AG04449 (cell line): ENCODE measurements at regions not wholly inside any gene's neighbourhood (a gene's known extent, or its start where the extent isn't known, plus 50 kb on each side); places are given as distances from the start of the nearest gene placed in this dataset.

Experiments used
- CTCF ChIA-PET: fragments of 350-600 bp; formaldehyde crosslinking; extraction: SDS; loops from one replicate; lab custom pipeline; 2021; ENCODE audit warnings: antibody characterized with exemption; lab: Yijun Ruan, JAX
- POLR2A ChIA-PET: fragments of 400-600, 350-600 bp; formaldehyde crosslinking; extraction: SDS; loops from one replicate; lab custom pipeline; 2020; ENCODE audit warnings: antibody characterized with exemption, inconsistent platforms; lab: Yijun Ruan, JAX
- DNase-seq: peaks from one replicate; pipeline ENCODE4 v3.0.0-alpha.2; 2010; ENCODE audit warnings: low read depth, low spot score
- H3K4me3 ChIP-seq: 2 replicates; pipeline ENCODE4 v1.5.1; 2011; ENCODE audit warnings: low read depth, mild to moderate bottlenecking, control low read depth, low read length
- TF ChIP-seq, protein P1 (sequence below): IDR thresholded peaks from one replicate; pipeline ENCODE4 v1.5.1; 2011; ENCODE audit warnings: mild to moderate bottlenecking, moderate library complexity, low read length, control low read depth, inconsistent platforms; ENCODE audit not compliant: insufficient read depth; ENCODE audit errors: missing control alignments

DNA sequence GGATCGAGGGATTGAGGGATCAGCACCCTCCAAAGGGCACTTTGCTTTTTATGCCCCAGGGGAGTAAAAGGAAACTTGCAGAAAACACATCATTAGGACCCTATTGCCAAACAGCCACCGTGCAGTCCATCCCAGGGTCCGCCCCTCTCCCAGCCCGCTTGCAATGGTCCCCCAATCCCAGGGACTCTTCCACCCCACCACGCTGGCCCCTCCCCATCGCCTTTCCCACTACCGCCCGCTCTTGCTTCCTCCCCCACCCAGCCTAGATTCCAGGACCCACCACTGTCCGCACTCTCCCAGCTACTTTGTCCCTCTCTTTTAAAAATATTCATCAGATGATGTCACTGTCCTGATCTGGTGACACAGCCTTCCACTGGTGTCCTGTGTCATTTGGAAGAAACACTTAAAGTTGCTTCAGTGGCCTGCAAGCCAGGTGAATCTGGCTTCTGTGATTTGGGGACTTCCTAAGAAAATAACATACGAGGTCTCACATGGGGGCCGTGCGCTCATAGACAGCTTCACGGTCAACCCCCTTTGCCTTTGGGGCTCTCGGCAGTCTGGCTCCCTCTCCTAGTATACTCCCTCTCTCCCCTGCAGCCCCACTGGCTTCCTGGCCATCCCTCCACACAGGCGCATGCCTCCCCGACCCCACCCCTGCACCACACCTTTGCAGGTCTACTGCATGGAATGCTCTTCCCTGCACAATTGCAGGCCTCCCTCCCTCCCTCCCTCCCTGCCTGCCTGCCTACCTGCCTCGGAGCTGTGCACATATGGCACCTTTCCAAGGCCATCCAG, 127.9 kb downstream of the RBFOX3 start:
- TF ChIP-seq, protein P1, sequence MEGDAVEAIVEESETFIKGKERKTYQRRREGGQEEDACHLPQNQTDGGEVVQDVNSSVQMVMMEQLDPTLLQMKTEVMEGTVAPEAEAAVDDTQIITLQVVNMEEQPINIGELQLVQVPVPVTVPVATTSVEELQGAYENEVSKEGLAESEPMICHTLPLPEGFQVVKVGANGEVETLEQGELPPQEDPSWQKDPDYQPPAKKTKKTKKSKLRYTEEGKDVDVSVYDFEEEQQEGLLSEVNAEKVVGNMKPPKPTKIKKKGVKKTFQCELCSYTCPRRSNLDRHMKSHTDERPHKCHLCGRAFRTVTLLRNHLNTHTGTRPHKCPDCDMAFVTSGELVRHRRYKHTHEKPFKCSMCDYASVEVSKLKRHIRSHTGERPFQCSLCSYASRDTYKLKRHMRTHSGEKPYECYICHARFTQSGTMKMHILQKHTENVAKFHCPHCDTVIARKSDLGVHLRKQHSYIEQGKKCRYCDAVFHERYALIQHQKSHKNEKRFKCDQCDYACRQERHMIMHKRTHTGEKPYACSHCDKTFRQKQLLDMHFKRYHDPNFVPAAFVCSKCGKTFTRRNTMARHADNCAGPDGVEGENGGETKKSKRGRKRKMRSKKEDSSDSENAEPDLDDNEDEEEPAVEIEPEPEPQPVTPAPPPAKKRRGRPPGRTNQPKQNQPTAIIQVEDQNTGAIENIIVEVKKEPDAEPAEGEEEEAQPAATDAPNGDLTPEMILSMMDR = no peak
- DNase-seq = no peak
- ChIA-PET POLR2A (no interaction called here), CTCF (no interaction called here)
- no peak overlapping the region for H3K4me3 ChIP-seq

DNA sequence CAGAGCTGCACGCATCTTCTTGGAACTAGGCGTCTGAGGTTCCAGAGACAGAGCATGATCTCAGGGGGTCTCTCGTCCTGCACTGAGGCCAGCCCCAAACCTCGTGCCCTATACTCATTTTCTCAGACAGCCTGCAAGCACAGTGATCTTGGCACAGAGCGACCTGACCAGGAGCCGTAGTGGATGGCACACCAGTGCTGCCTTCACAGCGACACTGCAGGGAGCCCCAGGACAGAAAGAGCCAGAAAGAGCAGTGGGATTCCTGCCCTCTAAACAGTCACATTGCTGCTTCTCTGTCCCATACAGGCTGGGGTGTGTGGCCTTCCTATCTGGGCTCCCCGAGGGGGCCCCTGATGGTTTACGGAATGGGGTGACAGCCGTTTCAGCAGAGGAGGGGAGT, 131.0 kb downstream of the RBFOX3 start:
- TF ChIP-seq, protein P1 = no peak
- ChIA-PET POLR2A (no interaction called here), CTCF (no interaction called here)
- DNase-seq = no peak
- no peak overlapping the region for H3K4me3 ChIP-seq

DNA sequence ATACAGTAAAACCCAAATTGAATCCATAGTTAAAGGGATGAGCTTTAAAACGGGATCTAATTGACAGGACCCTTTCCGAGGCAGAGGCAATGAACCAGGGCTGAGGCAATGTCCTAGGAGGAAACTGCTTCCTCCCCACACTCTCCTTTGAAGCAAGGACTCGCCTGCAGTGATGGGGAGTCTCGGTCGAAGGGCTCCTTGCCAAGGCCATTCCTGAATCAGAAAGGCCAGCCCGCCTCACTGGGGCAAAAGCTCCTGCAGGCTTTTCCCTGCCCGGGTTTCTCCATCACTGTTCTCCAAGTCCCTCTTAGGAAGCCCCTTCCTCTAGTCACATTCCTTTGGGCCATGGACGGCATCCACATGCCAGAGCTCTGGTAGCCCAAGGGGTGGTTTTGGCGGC, 132.0 kb downstream of the RBFOX3 start:
- H3K4me3 ChIP-seq = no peak overlapping the region
- TF ChIP-seq, protein P1 = no peak
- ChIA-PET CTCF (interaction anchor here (1.6 kb wide), 1 partner anchor 230 kb away, joined by 3 read pairs; no protein-coding TSS in a partner anchor), POLR2A (no interaction called here)
- no peak for DNase-seq

DNA sequence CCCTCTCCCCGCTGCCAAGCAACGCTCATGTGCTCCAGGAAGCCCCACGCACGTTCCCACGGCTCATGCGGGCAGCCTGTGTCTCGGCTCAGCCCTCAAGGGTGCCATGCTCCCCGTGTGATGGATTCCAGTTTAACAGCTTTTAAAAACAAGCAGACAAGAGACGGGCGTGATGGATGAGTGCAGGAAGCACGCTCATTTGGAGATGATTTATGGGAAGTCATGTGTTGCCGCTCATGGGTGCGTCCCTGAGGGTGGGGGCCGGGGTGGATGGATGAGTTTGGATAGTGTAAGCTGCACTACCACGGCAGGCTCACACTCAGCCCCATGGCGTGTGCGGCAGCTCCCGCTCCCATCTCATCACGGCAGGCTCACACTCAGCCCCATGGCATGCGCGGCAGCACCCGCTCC, 132.8 kb downstream of the RBFOX3 start:
- ChIA-PET CTCF (interaction anchor here (1.2 to 1.6 kb wide), 2 partner anchors 86 to 231 kb away, joined by 3 read pairs; no protein-coding TSS in a partner anchor), POLR2A (no interaction called here)
- no peak for DNase-seq
- TF ChIP-seq, protein P1 = no peak
- H3K4me3 ChIP-seq = no peak overlapping the region

DNA sequence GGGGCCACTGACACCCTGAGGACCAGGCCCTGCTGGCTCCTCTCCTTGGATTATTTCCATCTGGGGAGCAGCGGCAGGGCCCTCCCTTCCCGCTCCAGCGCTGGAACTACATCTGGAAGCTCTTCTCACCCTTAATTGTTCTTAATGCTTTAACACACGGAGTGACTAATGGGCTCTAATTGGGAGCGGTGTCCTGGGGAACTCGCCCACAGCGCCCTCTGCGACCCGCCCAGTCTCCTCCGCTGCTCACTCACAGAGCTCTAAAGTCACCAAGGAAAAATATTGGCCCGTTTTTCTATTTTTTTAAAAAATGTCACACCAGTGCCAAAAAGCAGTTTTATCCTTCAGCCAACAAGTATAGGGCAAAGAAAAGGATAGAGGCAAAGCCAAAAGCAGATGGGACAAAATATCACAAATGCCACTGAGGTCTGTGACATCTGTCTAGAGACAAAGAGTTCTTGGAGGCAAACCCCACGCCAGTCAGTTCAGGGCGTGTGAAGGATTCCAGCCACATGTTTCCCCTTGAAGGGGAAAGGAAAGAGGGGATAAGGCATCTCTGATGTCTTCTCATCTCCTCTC, 134.7 kb downstream of the RBFOX3 start:
- CTCF ChIA-PET = no interaction called here
- H3K4me3 ChIP-seq = no peak overlapping the region
- TF ChIP-seq, protein P1 = no peak
- POLR2A ChIA-PET = no interaction called here
- no peak for DNase-seq

DNA sequence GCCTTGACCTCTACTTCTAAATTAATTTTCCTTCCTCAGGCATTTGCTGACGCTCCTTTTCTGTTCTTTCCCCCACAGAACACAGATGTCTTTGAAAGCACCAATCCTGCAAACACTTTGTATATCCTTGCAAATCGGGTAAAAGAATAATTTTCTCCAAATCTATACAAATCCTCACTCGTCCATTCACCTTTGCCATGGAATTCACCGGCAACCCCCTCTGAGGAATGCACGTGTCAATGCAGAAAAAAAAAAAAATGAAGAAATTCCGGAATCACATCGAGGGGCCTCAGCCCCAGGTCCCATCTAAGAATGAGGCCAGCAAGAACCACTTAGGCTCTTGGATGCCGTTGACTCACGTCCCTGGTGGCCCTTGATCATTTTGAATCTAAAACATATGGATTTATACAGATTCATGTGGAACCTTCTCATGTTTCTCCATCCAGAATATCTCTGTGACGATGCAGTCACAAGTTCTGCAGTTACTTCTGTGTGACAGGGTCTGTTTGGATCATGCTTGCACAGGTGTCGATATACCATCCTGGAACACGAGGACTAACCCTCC, 136.9 kb downstream of the RBFOX3 start:
- H3K4me3 ChIP-seq = no peak overlapping the region
- DNase-seq = no peak
- POLR2A ChIA-PET = no interaction called here
- TF ChIP-seq, protein P1 = no peak
- CTCF ChIA-PET = no interaction called here
